ENCODE measurements at regions not wholly inside any gene's neighbourhood (a gene's known extent, or its start where the extent isn't known, plus 50 kb on each side); places are given as distances from the start of the nearest gene placed in this dataset.
"Not testable (repeated sequence)": the region's sequence is repeated elsewhere in the genome, so short reads cannot be mapped to it uniquely, and the experiment has no call there.

- not testable (repeated sequence) for TF ChIP-seq CTCF (conservative IDR thresholded peaks at IDR 0.05; ENCODE audit: low read length); EZH2phosphoT487 (IDR thresholded peaks at IDR 0.05; ENCODE audit: borderline replicate concordance, low read depth, low read length)
Observed at GRCh38 chr13:18891242-18891641, 290.4 kb downstream of the TUBA3C start.

Measured in OCI-LY7 (cell line).